HG02938 (cell line): ENCODE measurements at regions not wholly inside any gene's neighbourhood (a gene's known extent, or its start where the extent isn't known, plus 50 kb on each side); places are given as distances from the start of the nearest gene placed in this dataset.
"Not testable (repeated sequence)": the region's sequence is repeated elsewhere in the genome, so short reads cannot be mapped to it uniquely, and the experiment has no call there.

ENCODE experiments used
- ATAC-seq: cut with Tn5 transposase; IDR thresholded peaks from one replicate; pipeline ENCODE4 v1.9.1; 2021; ENCODE audit warnings: mild to moderate bottlenecking, moderate library complexity; ENCODE audit not compliant: unreplicated experiment

DNA sequence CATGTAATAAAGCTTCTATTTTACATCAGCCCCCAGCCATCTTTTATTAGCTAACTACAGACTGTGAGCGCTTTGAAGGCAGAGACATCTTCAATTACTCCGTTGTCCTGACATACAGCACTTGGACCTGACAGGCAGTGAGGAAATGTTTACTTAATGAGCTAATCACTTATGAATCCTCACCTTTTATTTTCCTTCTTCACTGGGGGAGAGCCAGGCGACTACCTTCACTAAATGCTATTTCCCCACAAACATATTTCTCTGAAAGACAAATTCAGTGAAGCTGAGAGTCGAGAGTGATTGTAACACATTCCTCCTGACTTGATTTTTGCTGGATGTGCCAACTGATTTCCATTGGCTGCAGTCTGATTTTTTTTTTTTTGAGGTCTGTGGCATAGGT, 192.1 kb upstream of the CLINT1 start:
- ATAC-seq, result no peak

DNA sequence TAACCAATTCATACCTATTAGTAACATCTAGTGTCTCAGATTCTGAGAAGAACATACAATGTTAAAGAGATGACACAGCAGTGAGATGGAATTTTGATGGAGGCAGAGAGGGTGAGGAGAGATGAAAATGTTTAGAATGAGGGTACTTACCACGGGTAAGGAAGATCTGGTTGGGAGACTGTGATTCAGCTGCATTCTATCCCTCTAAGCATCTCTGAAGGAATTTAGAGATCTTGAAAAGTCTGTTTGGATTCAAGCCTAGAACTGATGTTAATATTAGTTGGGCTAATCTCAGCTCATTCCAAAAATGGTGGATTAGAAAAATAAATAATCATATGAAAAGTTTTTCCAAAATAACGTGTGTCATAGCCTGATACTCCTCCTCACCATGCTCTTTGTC, 191.5 kb upstream of the CLINT1 start:
- no peak for ATAC-seq

DNA sequence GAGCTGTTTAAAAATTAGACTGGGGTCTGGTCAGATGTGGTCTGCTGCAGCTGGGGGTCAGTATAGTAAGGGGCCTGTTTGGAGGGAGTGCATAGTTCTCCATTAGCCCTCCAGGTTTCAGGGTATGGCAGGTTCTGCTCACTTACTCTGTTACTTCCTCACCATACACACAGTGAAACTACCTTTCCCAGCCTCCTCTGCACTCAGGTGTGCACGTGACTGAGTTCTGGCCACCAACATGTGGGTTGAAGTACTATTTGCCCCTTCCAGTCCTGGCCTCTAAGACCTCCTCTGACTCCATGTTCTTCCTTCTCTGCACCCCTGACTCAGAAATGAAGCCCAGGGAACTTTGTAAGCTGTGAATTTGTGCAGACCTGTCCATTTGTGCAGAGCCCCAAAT, 190.5 kb upstream of the CLINT1 start:
- ATAC-seq, result no peak

DNA sequence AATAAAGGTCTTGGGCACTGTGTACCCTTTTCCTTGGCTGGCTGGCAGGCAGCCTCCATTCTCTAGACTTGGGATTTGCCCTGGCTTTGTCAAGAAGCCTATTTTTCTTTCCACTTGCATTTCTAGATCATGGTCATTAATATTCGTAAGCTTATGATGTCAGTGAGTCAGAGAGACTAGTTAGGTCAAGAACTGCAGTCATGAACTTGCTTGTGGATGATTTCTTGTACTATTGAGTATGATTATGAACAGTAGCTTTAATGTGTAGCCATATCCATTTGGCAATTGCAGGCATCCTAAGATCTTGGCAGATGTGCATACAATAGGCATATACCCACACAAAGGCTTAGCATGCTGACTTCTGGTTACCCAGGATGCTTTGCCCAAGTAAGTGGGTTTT, 186.8 kb upstream of the CLINT1 start:
- no peak for ATAC-seq

DNA sequence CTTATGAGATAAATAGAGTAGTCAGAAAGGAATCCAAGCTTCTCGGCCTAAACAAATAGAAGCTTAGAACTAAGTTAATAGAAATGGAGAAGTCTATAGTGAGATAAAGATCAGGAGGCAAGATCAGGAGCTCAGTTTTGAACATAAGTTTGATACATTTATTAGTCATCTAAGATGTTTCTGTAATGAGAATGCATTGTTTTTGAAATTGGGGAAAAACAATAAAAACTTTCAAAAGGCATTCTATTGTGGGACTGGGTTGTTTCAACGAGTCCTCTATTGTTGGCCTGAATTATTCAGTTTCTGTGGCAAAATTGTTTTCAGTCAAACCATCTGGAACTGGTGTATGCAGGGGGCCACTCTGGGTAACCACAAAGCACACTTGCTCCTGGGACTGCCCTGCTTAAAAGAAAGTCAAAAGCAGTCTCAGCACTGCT, 181.0 kb upstream of the CLINT1 start:
- ATAC-seq, result peak; percentile 64

DNA sequence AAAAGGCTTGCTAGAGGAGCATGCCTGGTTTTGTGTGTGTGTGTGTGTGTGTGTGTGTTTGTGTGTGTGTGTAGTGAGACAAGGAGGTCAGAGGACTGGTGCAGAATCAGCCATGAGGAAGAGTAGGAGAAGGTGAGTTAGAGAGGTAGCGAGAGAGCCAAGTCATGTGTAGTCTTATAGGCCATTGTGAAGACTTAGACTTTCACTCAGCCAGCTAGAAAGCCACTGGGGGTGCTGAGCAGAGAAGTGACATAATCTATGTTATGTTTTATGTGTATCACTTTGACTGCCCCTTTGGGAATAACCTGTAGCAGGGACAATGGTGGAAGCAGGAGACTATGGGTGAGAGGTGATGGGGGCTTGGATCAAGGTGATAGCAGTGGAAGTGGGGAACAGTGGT, 180.5 kb upstream of the CLINT1 start:
- ATAC-seq, result no peak

DNA sequence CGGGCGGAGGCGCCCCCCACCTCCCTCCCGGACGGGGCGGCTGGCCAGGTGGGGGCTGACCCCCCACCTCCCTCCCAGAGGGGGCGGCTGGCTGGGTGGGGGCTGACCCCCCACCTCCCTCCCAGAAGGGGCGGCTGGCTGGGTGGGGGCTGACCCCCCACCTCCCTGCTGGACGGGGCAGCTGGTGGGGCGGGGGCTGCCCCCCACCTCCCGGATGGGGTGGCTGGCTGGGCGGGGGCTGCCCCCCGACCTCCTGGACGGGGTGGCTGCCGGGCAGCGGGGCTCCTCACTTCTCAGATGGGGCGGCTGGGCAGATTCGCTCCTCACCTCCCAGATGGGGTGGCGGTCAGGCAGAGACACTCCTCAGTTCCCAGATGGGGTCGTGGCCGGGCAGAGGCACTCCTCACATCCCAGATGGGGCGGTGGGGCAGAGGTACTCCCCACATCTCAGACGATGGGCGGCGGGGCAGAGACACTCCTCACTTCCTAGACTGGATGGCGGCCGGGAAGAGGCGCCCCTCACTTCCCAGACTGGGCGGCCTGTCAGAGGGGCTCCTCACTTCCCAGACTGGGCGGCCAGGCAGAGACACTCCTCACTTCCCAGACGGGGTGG, 178.1 kb upstream of the CLINT1 start:
- not testable (repeated sequence) for ATAC-seq

DNA sequence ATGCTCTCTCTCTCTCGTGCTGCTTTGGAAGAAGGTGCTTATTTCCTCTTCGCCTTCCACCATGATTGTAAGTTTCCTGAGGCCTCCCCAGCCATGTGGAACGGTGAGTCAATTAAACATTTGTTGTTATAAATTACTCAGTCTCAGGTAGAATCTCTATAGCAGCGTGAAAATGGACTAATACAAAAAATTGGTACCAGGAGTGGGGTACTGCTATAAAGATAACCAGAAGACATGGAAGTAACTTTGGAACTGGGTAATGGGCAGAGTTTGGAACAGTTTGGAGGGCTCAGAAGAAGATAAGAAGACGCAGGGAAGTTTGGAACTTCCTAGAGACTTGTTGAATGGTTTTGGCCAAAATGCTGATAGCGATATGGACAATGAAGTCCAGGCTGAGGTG, 175.6 kb upstream of the CLINT1 start:
- not testable (repeated sequence) for ATAC-seq

DNA sequence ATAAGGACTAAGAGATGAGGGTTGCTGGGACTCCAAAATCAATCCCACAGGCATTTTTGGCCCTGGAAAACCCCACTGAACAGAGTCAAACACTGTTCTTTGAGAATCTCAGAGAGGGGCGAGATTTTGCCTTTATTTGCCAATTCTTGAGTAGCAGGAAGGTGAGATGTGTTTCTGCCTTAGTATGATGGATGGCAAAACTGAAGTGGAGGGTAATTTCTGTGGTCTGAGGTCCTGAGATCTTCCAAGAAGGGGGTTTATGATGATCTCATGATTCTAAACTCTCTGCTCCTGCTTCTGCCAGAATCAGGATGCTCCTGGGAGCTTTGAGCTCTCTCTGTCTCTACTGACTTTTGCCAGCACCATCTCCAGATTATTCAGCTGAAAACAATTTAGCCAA, 174.8 kb upstream of the CLINT1 start:
- no peak for ATAC-seq

DNA sequence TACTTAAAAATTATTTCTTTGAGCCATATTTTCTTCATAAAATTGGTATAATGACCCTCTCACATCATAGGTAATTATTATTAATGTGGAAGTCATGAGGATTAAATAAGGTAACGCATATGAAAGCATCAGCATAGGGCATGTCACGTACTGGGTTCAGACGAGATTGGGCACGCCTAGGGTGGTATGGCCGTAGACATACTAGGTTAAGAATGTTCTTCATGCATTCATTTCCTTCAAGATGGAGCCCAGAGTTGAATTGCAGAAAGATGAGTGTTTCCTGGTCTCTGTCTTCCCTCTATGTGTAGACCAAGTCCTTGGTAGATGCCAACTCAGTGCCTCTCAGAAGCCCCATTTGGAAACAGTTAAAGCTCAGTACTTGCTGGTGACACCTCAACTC, 174.1 kb upstream of the CLINT1 start:
- no peak for ATAC-seq

DNA sequence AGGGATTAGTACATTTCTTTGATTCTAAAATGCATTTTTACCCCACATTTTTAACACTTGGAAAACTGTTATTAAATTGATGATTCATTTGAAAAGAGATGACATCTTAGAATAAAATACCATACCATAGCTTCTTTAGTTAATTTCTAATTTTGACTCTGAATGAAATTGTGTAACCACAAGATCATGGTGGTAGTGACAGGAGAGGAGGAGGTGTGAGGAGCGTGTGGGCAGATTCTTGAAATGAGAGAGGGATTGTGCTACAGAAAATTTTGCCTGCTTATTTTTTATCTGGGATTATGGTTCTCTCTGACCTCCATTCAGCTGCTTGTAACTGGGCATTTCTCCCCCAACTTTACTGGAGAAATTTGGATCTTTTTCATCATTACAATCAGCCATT, 173.3 kb upstream of the CLINT1 start:
- no peak for ATAC-seq

- ATAC-seq, result no peak
Observed at GRCh38 chr5:158027806-158028775, 169.1 kb upstream of the CLINT1 start.

GRCh38 chr5:158026304-158027031, 167.5 kb upstream of the CLINT1 start:
- ATAC-seq, result no peak

GRCh38 chr5:158023266-158023665, 164.3 kb upstream of the CLINT1 start:
- no peak for ATAC-seq

GRCh38 chr5:158022837-158023236, 163.9 kb upstream of the CLINT1 start:
- ATAC-seq, result no peak

- no peak for ATAC-seq
Observed at GRCh38 chr5:158022393-158022792, 163.4 kb upstream of the CLINT1 start.

DNA sequence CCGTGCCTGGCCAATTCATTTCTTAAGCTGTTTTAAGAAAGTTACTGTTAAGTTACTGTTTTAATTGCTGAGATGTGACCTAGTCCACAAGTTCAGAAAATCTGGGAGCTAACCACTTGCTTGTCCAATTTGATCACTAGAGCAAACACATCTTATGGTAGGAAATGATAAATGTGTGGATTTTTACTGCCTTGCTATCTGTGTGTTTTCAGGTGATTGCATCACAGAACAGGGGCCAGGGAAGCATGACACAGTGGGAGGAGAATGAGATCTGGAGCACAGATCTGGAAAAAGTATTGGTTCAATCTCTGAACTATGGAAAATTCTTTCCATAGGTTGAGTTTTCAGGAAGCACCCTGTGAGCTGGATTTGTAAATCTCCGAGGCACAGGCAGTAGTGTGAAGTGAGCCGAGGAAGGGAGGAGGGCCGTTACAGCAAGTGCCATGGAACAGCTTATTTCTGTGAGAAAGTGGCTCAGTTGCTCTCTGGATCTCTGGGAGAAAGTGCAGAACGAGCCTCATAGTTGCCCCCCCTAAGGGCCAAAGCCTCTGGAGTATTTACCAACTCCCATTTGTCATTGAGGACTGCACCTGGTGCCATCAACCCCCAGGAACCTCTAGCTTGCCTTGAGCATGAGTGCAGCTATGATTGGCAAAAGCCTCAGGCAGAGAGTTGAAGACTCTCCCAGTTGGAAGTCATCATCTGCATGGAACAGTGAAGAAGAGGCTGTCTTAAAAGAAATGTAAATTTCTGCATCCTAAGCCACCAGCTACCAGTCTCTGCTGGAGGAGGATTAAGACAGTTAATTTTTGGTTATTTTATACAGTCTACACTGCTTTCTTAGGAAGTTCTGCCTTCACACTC, 161.8 kb upstream of the CLINT1 start:
- no peak for ATAC-seq

- no peak for ATAC-seq
Observed at GRCh38 chr5:158017469-158017868, 158.5 kb upstream of the CLINT1 start.

- ATAC-seq, result no peak
Observed at GRCh38 chr5:158014372-158014771, 155.4 kb upstream of the CLINT1 start.

DNA sequence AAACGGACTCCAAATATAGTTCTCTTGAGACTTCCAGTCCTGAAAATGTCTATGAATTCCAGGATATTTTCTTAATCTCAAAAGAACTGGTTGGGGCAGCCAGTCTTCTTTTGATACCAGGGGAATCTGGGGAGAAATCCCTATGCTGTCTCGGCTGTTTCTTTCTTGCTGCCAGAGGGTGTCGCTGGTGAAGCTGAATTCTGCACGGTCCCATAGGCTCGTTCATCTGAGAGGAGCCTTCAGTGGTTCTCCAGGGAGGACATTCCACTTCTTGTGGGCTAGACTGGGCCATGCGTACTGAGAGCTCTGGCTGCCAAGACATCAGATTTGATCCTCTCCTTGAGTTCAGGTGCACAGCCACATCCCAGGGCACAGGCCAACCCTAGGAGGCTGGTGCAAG, 155.0 kb upstream of the CLINT1 start:
- ATAC-seq, result no peak

DNA sequence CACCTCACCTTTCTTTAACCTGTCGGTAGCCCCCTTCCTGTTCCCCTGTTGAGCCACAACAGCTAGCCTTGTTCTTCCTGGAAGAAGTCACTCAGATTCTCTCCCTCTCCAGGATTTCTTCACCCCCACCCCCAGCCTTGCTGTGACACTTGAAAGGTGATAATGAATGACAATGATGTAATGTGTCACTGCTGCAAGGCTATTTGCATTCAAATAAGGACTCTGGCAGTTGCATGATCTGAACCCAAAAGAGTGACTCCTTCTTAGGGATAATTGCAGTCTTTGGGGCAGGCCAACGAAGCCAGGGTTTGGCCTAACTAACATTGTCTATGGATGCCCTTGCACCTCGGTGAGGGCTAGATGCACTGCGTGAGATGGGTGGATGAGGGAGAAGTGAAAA, 154.4 kb upstream of the CLINT1 start:
- no peak for ATAC-seq
